GM12892 (cell line): ENCODE measurements at regions not wholly inside any gene's neighbourhood (a gene's known extent, or its start where the extent isn't known, plus 50 kb on each side); places are given as distances from the start of the nearest gene placed in this dataset.

Source experiments
- POLR2A ChIP-seq: IDR thresholded peaks from 2 replicates; pipeline ENCODE4 v1.6.1; 2011; ENCODE audit warnings: low read depth, low read length, control low read depth
- POLR2AphosphoS5 ChIP-seq: IDR thresholded peaks from 2 replicates; pipeline ENCODE4 v1.6.1; 2011; ENCODE audit warnings: low read depth, low read length, control low read depth
- TAF1 ChIP-seq: IDR thresholded peaks from 2 replicates; pipeline ENCODE4 v1.6.1; 2011; ENCODE audit warnings: low read depth, mild to moderate bottlenecking, control low read depth, low read length, borderline replicate concordance

DNA sequence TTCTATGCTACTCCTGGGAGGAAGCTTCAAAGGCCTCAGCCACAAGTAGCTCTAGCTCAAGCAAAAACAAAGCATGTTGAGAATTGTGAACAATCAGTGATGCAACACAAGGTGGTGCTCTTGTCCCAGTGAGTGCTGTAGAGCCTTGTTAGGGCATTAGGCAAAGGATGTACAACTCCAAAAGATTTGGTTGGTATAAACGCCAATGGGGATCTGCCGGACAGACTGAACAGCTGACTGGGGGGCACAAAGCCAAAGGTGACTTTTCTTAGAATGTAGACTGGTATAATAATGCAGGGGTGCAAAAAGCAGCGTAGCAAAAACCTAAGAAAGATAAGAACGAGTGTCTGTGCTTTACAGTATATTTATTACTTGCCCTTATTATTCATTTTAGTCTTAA lies 62.6 kb upstream of the ALB start:
- TF ChIP-seq TAF1 (no peak), POLR2AphosphoS5 (no peak), POLR2A (no peak)
